ENCODE measurements at regions not wholly inside any gene's neighbourhood (a gene's known extent, or its start where the extent isn't known, plus 50 kb on each side); places are given as distances from the start of the nearest gene placed in this dataset.

DNA sequence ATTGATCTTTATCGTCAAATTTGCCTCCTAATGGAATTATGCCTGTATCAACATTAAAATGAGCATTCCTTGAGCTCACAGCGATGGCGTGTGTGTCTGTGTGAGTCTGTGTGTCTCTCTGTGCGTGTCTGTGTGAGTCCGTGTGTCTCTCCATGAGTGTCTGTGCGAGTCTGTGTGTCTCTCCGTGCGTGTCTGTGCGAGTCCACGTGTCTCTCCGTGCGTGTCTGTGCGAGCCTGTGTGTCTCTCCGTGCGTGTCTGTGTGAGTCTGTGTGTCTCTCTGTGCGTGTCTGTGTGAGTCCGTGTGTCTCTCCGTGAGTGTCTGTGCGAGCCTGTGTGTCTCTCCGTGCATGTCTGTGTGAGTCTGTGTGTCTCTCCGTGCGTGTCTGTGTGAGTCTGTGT lies 326.5 kb upstream of the B3GAT1 start:
- TF ChIP-seq CTCF (IDR thresholded peaks at IDR 0.05 in 2 of 3, conservative IDR thresholded peaks at IDR 0.05 in 1 of 3; ENCODE audit: borderline replicate concordance in 1 of 3, insufficient read depth in 1 of 3, low read depth in 2 of 3, low read length in 2 of 3) (no peak), REST (IDR thresholded peaks at IDR 0.05; ENCODE audit: low read depth) (no peak), RAD21 (IDR thresholded peaks at IDR 0.05; ENCODE audit: low read depth) (no peak), JUND (IDR thresholded peaks at IDR 0.05) (no peak), POLR2AphosphoS5 (IDR thresholded peaks at IDR 0.05; ENCODE audit: low read depth, low read length) (no peak), SRF (IDR thresholded peaks at IDR 0.05; ENCODE audit: low read depth) (no peak), POLR2A (IDR thresholded peaks at IDR 0.05; ENCODE audit: borderline replicate concordance, extremely low read depth, insufficient read depth, insufficient read length) (no peak), EZH2 (IDR thresholded peaks at IDR 0.05) (no peak), FOSL1 (IDR thresholded peaks at IDR 0.05; ENCODE audit: low read depth) (no peak), SP1 (IDR thresholded peaks at IDR 0.05; ENCODE audit: low read depth) (no peak), MAX (IDR thresholded peaks at IDR 0.05) (no peak)
- TF ChIP-seq, protein P1, sequence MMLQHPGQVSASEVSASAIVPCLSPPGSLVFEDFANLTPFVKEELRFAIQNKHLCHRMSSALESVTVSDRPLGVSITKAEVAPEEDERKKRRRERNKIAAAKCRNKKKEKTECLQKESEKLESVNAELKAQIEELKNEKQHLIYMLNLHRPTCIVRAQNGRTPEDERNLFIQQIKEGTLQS (IDR thresholded peaks at IDR 0.05) = no peak

Data from HCT116 (cell line).